DND-41 (cell line): ENCODE measurements at regions not wholly inside any gene's neighbourhood (a gene's known extent, or its start where the extent isn't known, plus 50 kb on each side); places are given as distances from the start of the nearest gene placed in this dataset.

Source experiments
- ATAC-seq: fragments of 200-7000 bp; cut with Tn5 transposase; 3 replicates; pipeline ENCODE4 v1.9.1; 2021; ENCODE audit warnings: low read depth; ENCODE audit not compliant: insufficient read depth
- DNase-seq: peaks from one replicate; pipeline ENCODE4 v3.0.0-alpha.2; 2020
- H2AFZ ChIP-seq: 2 replicates; pipeline ENCODE4 v1.6.0; 2012; ENCODE audit warnings: low read depth, low read length
- H3K27ac ChIP-seq: 2 replicates; pipeline ENCODE4 v1.5.1; 2012; ENCODE audit warnings: low read length, inconsistent platforms
- H3K27me3 ChIP-seq: fragments of 200-600 bp; sonication (generic); 2 replicates; pipeline ENCODE4 v1.6.0; 2012; ENCODE audit warnings: low read length, mild to moderate bottlenecking, inconsistent platforms; ENCODE audit not compliant: insufficient read depth, poor library complexity
- H3K36me3 ChIP-seq: 2 replicates; pipeline ENCODE4 v1.5.1; 2012; ENCODE audit warnings: low read length, inconsistent platforms; ENCODE audit not compliant: insufficient read depth
- H3K4me1 ChIP-seq: 2 replicates; pipeline ENCODE4 v1.5.1; 2012; ENCODE audit warnings: mild to moderate bottlenecking, low read length; ENCODE audit not compliant: insufficient read depth
- H3K4me2 ChIP-seq: 2 replicates; pipeline ENCODE4 v1.6.0; 2012; ENCODE audit warnings: mild to moderate bottlenecking, moderate library complexity, low read length, inconsistent platforms; ENCODE audit not compliant: insufficient read depth
- H3K4me3 ChIP-seq, 2 experiments: fragments of 200-600 bp in 1 of 2; shearing (Covaris generic) in 1 of 2; 2 replicates each; pipeline ENCODE4 v1.5.1; 2012 to 2016; ENCODE audit warnings: inconsistent platforms in 2 of 2, low read length in 2 of 2, mild to moderate bottlenecking in 2 of 2, low read depth in 1 of 2, moderate library complexity in 1 of 2
- H3K79me2 ChIP-seq: 2 replicates; pipeline ENCODE4 v1.6.0; 2012; ENCODE audit warnings: low read length, inconsistent platforms; ENCODE audit not compliant: insufficient read depth
- H3K9ac ChIP-seq: 2 replicates; pipeline ENCODE4 v1.6.0; 2012; ENCODE audit warnings: low read depth, mild to moderate bottlenecking, inconsistent platforms, low read length, moderate library complexity
- H3K9me3 ChIP-seq: 2 replicates; pipeline ENCODE4 v1.5.1; 2012; ENCODE audit warnings: low read length, moderate library complexity, mild to moderate bottlenecking, inconsistent platforms; ENCODE audit not compliant: insufficient read depth, severe bottlenecking
- H4K20me1 ChIP-seq: 2 replicates; pipeline ENCODE4 v1.6.0; 2012; ENCODE audit warnings: low read length; ENCODE audit not compliant: insufficient read depth
- EZH2 ChIP-seq: IDR thresholded peaks from 3 replicates; pipeline ENCODE4 v1.6.1; 2012; ENCODE audit warnings: borderline replicate concordance, low read depth, mild to moderate bottlenecking, moderate library complexity, low read length, inconsistent platforms; ENCODE audit not compliant: severe bottlenecking
- TF ChIP-seq, protein P1 (sequence below): IDR thresholded peaks from 2 replicates; pipeline ENCODE4 v1.5.1; 2012; ENCODE audit warnings: borderline replicate concordance, low read length, moderate library complexity, mild to moderate bottlenecking; ENCODE audit not compliant: poor library complexity, severe bottlenecking; ENCODE audit errors: extremely low read depth

DNA sequence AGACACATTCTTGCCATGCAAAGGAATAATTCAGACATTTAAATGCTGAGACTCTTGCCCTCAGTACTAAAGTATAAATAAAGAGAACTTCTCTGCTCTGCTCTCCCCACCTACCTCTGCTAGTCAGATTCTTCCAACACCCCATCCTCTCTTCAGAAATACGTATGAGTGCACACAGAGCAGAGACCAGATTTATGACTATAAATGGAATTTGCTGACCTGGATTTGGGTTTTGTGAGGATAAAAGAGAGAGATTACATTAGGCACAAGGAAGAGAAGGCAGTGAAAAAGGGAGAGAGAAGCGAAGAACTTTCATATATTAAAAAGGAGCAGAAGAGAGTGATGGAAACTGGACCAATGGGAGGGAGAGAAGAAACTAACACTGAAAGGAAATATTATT lies 87.6 kb upstream of the EXOC1L start:
- Histone ChIP-seq H3K9ac (no peak overlapping the region), H2AFZ (no peak overlapping the region), H3K79me2 (no peaks in the 10 kb centered on the region), H4K20me1 (no peaks in the 10 kb centered on the region), H3K27me3 (peaks cover 9% of the 10 kb centered on the region), H3K27ac (no peak overlapping the region), H3K36me3 (no peaks in the 10 kb centered on the region), H3K4me2 (no peak overlapping the region), H3K4me3 (no peak overlapping the region), H3K4me1 (no peaks in the 10 kb centered on the region), H3K9me3 (no peaks in the 10 kb centered on the region)
- no peak for ATAC-seq
- TF ChIP-seq EZH2 = no peak
- TF ChIP-seq, protein P1, sequence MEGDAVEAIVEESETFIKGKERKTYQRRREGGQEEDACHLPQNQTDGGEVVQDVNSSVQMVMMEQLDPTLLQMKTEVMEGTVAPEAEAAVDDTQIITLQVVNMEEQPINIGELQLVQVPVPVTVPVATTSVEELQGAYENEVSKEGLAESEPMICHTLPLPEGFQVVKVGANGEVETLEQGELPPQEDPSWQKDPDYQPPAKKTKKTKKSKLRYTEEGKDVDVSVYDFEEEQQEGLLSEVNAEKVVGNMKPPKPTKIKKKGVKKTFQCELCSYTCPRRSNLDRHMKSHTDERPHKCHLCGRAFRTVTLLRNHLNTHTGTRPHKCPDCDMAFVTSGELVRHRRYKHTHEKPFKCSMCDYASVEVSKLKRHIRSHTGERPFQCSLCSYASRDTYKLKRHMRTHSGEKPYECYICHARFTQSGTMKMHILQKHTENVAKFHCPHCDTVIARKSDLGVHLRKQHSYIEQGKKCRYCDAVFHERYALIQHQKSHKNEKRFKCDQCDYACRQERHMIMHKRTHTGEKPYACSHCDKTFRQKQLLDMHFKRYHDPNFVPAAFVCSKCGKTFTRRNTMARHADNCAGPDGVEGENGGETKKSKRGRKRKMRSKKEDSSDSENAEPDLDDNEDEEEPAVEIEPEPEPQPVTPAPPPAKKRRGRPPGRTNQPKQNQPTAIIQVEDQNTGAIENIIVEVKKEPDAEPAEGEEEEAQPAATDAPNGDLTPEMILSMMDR = no peak
- DNase-seq = no peak

DNA sequence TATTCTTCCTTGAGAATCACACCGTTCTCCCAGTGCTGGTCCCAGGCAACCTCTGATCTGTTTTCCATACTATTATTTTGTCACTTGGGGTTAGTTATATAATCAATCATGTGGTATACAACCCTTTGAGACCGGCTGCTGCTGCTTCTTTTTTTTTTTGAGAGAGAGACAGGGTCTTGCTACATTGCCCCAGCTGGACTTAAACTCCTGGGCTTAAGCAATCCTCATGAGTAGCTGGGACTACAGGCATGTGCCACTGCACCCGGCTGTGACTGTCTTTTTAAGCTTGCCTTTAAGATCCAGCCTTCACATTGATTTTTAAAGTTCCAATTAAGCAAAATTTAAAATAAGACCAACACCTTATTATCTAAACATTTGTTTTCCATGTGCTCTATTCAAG lies 86.7 kb upstream of the EXOC1L start:
- H3K4me2 ChIP-seq = no peak overlapping the region
- no peak for ATAC-seq
- H4K20me1 ChIP-seq = no peaks in the 10 kb centered on the region
- no peaks in the 10 kb centered on the region for H3K36me3 ChIP-seq
- no peaks in the 10 kb centered on the region for H3K4me1 ChIP-seq
- no peak for DNase-seq
- no peak for TF ChIP-seq EZH2
- TF ChIP-seq, protein P1 = no peak
- H2AFZ ChIP-seq = no peak overlapping the region
- H3K27me3 ChIP-seq = peaks cover 9% of the 10 kb centered on the region
- no peak overlapping the region for H3K4me3 ChIP-seq
- H3K9me3 ChIP-seq = no peaks in the 10 kb centered on the region
- no peaks in the 10 kb centered on the region for H3K79me2 ChIP-seq
- H3K9ac ChIP-seq = no peak overlapping the region
- no peak overlapping the region for H3K27ac ChIP-seq

DNA sequence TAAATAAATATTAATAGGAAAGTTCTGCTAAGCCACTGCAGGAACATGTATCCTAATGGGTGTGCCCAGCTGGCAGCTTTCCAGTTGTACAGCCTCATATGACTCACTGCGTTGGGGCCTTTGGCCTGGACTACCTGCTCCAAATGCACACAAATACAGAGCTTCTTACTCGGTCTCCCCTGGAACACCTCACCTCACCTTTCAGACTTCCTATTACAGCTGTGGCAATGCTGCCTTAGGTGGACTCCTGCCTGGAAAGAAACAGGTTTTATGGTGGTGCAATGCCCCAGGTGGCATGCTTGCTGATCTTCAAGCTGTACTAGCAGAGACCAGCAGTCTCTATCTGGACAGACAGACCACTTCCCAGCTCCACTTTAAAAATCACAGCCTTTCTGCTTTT lies 85.7 kb upstream of the EXOC1L start:
- Histone ChIP-seq H4K20me1 (no peaks in the 10 kb centered on the region), H3K4me2 (no peak overlapping the region), H3K9me3 (no peaks in the 10 kb centered on the region), H2AFZ (no peak overlapping the region), H3K27me3 (peaks cover 9% of the 10 kb centered on the region), H3K4me1 (no peaks in the 10 kb centered on the region), H3K4me3 (no peak overlapping the region), H3K27ac (no peak overlapping the region), H3K36me3 (no peaks in the 10 kb centered on the region), H3K9ac (no peak overlapping the region), H3K79me2 (no peaks in the 10 kb centered on the region)
- DNase-seq (no peak), ATAC-seq (no peak)
- TF ChIP-seq EZH2 = no peak
- TF ChIP-seq, protein P1 = no peak

DNA sequence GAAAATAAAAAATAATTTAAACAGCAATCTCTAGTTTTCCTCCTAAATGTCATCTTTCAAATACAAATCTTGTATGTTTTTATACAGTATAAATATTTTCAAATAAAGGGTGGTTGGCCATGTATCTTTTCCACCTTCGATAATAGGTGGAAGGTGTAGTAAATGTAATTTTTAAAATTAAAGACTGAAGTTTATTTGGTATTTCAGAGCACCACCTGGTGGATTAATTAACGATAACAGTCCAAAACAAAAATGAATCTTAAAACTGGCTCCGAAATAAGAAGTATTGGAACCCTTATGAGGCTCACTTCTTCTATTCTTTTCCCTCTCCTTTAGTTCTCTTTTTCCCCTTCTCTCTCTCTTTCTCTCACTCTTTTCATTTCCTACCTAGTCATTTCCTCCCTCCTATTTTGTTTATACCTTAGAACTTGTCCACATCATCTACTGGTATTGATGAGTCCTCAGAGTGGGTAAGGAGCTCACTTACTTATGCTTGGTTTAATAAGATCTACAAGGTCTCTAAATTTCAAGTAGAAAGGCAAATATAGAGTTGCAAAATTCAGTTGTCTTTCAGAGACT lies 82.9 kb upstream of the EXOC1L start:
- DNase-seq (no peak), ATAC-seq (no peak)
- Histone ChIP-seq H3K4me2 (no peak overlapping the region), H3K9ac (no peak overlapping the region), H3K4me1 (no peaks in the 10 kb centered on the region), H4K20me1 (no peaks in the 10 kb centered on the region), H2AFZ (no peak overlapping the region), H3K79me2 (no peaks in the 10 kb centered on the region), H3K36me3 (no peaks in the 10 kb centered on the region), H3K4me3 (no peak overlapping the region), H3K9me3 (no peaks in the 10 kb centered on the region), H3K27ac (no peak overlapping the region), H3K27me3 (peaks cover 9% of the 10 kb centered on the region)
- no peak for TF ChIP-seq EZH2
- TF ChIP-seq, protein P1 = peak; percentile 56
